PFSK-1 (cell line): ENCODE measurements at regions not wholly inside any gene's neighbourhood (a gene's known extent, or its start where the extent isn't known, plus 50 kb on each side); places are given as distances from the start of the nearest gene placed in this dataset.

ENCODE experiments used
- FOXP2 ChIP-seq: optimal IDR thresholded peaks from 2 replicates; pipeline ENCODE3; 2011; ENCODE audit warnings: borderline replicate concordance, control low read depth, inconsistent platforms; ENCODE audit not compliant: insufficient read depth; ENCODE audit errors: extremely low read length, extremely low read depth
- POLR2AphosphoS5 ChIP-seq: IDR thresholded peaks from 2 replicates; pipeline ENCODE4 v1.6.1; 2012; ENCODE audit warnings: low read depth, mild to moderate bottlenecking, control low read depth, low read length, moderate library complexity
- SIN3A ChIP-seq: IDR thresholded peaks from 2 replicates; pipeline ENCODE4 v1.6.1; 2012; ENCODE audit warnings: mild to moderate bottlenecking, low read length, moderate library complexity, borderline replicate concordance; ENCODE audit not compliant: insufficient read depth
- TAF1 ChIP-seq: IDR thresholded peaks from 2 replicates; pipeline ENCODE4 v1.6.1; 2012; ENCODE audit warnings: low read length, control low read depth, borderline replicate concordance; ENCODE audit not compliant: insufficient read depth
- TF ChIP-seq, protein P1 (sequence below), 2 experiments: IDR thresholded peaks; 2 replicates each; pipeline versions ENCODE4 v1.6.1 to v1.8.0; 2011 to 2012; ENCODE audit warnings: low read depth in 2 of 2, low read length in 2 of 2, control low read depth in 1 of 2, inconsistent platforms in 1 of 2, mild to moderate bottlenecking in 1 of 2, moderate library complexity in 1 of 2; ENCODE audit not compliant: insufficient read depth in 1 of 2

DNA sequence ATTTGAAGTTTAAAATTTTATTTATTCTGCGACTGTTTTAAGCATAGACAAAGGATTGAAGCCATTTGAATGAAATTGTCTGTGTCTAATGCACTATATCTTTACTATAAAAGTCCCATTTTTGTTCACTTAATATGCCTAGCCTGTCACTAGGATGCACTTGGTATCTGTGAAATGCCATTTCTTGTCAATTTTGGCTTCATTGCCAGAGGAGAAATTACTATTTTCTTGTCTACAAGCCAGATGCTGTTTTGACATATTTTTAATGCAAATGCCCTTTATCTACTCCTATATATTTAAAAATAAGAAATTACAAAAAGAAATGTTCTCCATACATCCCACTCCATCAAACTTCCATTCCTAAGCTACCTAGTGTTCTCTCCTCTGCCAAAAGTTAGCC, 1704.5 kb upstream of the RAG2 start:
- TF ChIP-seq FOXP2 (no peak), SIN3A (no peak), TAF1 (no peak), POLR2AphosphoS5 (no peak)
- TF ChIP-seq, protein P1, sequence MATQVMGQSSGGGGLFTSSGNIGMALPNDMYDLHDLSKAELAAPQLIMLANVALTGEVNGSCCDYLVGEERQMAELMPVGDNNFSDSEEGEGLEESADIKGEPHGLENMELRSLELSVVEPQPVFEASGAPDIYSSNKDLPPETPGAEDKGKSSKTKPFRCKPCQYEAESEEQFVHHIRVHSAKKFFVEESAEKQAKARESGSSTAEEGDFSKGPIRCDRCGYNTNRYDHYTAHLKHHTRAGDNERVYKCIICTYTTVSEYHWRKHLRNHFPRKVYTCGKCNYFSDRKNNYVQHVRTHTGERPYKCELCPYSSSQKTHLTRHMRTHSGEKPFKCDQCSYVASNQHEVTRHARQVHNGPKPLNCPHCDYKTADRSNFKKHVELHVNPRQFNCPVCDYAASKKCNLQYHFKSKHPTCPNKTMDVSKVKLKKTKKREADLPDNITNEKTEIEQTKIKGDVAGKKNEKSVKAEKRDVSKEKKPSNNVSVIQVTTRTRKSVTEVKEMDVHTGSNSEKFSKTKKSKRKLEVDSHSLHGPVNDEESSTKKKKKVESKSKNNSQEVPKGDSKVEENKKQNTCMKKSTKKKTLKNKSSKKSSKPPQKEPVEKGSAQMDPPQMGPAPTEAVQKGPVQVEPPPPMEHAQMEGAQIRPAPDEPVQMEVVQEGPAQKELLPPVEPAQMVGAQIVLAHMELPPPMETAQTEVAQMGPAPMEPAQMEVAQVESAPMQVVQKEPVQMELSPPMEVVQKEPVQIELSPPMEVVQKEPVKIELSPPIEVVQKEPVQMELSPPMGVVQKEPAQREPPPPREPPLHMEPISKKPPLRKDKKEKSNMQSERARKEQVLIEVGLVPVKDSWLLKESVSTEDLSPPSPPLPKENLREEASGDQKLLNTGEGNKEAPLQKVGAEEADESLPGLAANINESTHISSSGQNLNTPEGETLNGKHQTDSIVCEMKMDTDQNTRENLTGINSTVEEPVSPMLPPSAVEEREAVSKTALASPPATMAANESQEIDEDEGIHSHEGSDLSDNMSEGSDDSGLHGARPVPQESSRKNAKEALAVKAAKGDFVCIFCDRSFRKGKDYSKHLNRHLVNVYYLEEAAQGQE (IDR thresholded peaks at IDR 0.05; ENCODE audit: insufficient read depth in 1 of 2, low read depth in 2 of 2, low read length in 2 of 2): no peak

DNA sequence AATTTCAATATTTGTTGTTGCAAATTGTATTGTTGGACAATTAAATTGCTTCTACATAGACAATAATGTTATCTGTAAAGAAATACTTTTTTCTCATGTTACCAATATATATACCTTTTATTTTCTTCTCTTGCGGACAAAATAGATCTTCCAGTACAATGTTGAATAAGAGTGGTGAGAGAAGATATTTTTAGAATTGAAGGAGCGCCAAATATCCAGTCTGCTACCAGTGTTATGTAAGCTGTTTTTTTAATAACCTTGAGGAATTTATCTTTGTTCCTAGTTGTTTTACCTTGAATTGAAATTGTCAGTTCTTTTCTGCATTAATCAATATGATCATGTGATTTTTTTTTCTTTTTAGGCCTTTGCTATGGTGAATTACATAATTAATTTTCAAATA, 1702.5 kb upstream of the RAG2 start:
- TF ChIP-seq, protein P1 (IDR thresholded peaks at IDR 0.05; ENCODE audit: insufficient read depth in 1 of 2, low read depth in 2 of 2, low read length in 2 of 2): no peak
- TF ChIP-seq FOXP2 (no peak), SIN3A (no peak), POLR2AphosphoS5 (no peak), TAF1 (no peak)

DNA sequence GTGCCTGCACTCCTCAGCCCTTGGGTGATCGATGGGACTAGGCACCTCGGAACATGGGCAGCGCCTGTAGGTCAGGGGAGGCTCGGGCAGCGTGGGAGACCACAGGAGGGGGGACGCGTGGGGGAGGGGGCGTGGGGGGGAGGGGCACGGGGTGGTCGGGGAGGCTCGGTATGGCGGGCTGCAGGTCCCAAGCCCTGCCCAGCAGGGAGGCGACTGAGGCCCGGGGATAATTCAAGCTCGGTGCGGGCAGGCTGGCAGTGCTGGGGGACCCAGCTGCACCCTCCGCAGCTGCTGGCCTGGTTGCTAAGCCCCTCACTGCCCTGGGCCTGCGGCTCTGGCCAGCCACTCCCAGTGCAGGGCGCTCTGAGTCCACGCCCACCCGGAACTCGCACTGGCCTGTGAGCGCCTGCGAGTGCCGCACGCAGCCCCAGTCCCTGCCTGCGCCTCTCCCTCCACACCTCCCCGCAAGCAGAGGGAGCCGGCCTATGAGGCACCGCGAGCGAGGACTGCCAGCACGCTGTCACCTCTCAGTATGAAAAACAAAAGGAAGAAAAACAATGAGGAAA, 1698.3 kb upstream of the RAG2 start:
- no peak for TF ChIP-seq TAF1
- TF ChIP-seq SIN3A: no peak
- no peak for TF ChIP-seq FOXP2
- no peak for TF ChIP-seq POLR2AphosphoS5
- TF ChIP-seq, protein P1 (IDR thresholded peaks at IDR 0.05; ENCODE audit: insufficient read depth in 1 of 2, low read depth in 2 of 2, low read length in 2 of 2): no peak

DNA sequence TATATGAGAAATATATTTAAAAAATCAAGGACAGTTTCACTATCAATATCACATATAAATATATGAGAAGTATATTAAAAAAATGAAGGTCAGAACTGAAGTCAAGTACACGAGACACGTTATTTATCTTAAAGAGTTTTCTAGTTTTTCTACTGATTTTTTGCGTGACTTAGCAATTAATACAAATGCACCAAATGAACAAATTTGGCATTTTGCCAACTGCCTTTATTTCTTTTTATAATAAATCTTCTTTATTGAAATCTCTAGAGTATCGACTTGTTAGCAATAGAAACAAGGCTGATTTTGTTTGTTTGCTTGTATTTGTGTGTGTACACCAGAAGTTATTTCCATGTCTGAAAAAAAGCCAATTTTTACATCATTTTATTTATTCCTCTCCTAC, 1684.7 kb upstream of the RAG2 start:
- TF ChIP-seq TAF1 (no peak), FOXP2 (no peak), SIN3A (no peak), POLR2AphosphoS5 (no peak)
- TF ChIP-seq, protein P1 (IDR thresholded peaks at IDR 0.05; ENCODE audit: insufficient read depth in 1 of 2, low read depth in 2 of 2, low read length in 2 of 2): no peak
